HCT116 (cell line): ENCODE measurements at regions not wholly inside any gene's neighbourhood (a gene's known extent, or its start where the extent isn't known, plus 50 kb on each side); places are given as distances from the start of the nearest gene placed in this dataset.

Experiments
- ATAC-seq: fragments of 200-7000 bp; cut with Tn5 transposase; 2 replicates; pipeline ENCODE4 v1.9.1; 2020; ENCODE audit warnings: mild to moderate bottlenecking, moderate library complexity
- BruUV-seq: library from RNA; stranded (reverse); fragments of 400-500 nt; replicated peaks from 2 replicates; lab custom pipeline; 2021; lab: Mats Ljungman, UMichigan
- CTCF ChIA-PET: fragments of 300-600 bp; sonication (Branson Sonifier 250); formaldehyde crosslinking; loops from one replicate; lab custom pipeline; 2021; ENCODE audit warnings: antibody characterized with exemption; lab: Charles Lee
- POLR2A ChIA-PET: fragments of 300-600, 350-600 bp; sonication (Branson Sonifier 250); formaldehyde crosslinking; loops from one replicate; lab custom pipeline; 2021; ENCODE audit warnings: antibody characterized with exemption; lab: Charles Lee
- RAD21 ChIA-PET, 2 experiments: fragments of 300-600 bp; sonication (Branson Sonifier 250); formaldehyde crosslinking; loops; one replicate each; lab custom pipeline; 2023; ENCODE audit warnings: low total read pairs in 2 of 2; ENCODE audit not compliant: uncharacterized antibody in 2 of 2, unreplicated experiment in 2 of 2, low non-redundant PET in 1 of 2; lab: Charles Lee
- DNase-seq: peaks from one replicate; pipeline ENCODE4 v3.0.0-alpha.2; 2010; ENCODE audit warnings: low read depth, low spot score
- H2AFZ ChIP-seq: fragments of 200-600 bp; shearing (Covaris generic), sonication (generic); 2 replicates; pipeline ENCODE4 v1.6.1; 2017; ENCODE audit warnings: low read depth, mixed run types, mixed read lengths, antibody characterized with exemption, low read length; ENCODE audit not compliant: poor library complexity, severe bottlenecking
- H3K27ac ChIP-seq: 2 replicates; pipeline ENCODE4 v1.5.1; 2012; ENCODE audit warnings: low read depth, low read length
- H3K27me3 ChIP-seq: fragments of 200-600 bp; sonication (generic); 2 replicates; pipeline ENCODE4 v1.6.1; 2016; ENCODE audit warnings: mixed run types, low read length, mixed read lengths; ENCODE audit not compliant: insufficient read depth
- H3K36me3 ChIP-seq, 2 experiments: fragments of 200-500 bp in 1 of 2; fragments of 200-600 bp in 1 of 2; sonication (Bioruptor generic) in 1 of 2; sonication (generic) in 1 of 2; 2 replicates each; pipeline versions ENCODE4 v1.5.1 to v1.6.1; 2014 to 2016; ENCODE audit warnings: low read length in 2 of 2, inconsistent platforms in 1 of 2, mixed read lengths in 1 of 2, mixed run types in 1 of 2; ENCODE audit not compliant: insufficient read depth in 2 of 2, control insufficient read depth in 1 of 2
- H3K4me1 ChIP-seq, 2 experiments: fragments of 200-600 bp in 1 of 2; sonication (generic) in 1 of 2; 2 replicates each; pipeline versions ENCODE4 v1.5.1 to v1.6.1; 2012 to 2017; ENCODE audit warnings: low read length in 2 of 2, inconsistent platforms in 1 of 2, mild to moderate bottlenecking in 1 of 2, mixed read lengths in 1 of 2, mixed run types in 1 of 2, moderate library complexity in 1 of 2; ENCODE audit not compliant: insufficient read depth in 2 of 2, control insufficient read depth in 1 of 2
- H3K4me2 ChIP-seq: fragments of 200-600 bp; sonication (generic); 2 replicates; pipeline ENCODE4 v1.6.1; 2017; ENCODE audit warnings: mixed run types, low read length, mixed read lengths
- H3K4me3 ChIP-seq, 2 experiments: fragments of 200-600 bp in 1 of 2; sonication (generic) in 1 of 2; replicated peaks in 1 of 2; 2 replicates each; pipeline ENCODE4 v1.5.1; 2011 to 2016; ENCODE audit warnings: low read length in 2 of 2, control low read depth in 1 of 2, low read depth in 1 of 2, mild to moderate bottlenecking in 1 of 2, mixed read lengths in 1 of 2, mixed run types in 1 of 2
- H3K79me2 ChIP-seq: fragments of 200-600 bp; sonication (generic); 2 replicates; pipeline ENCODE4 v1.6.1; 2017; ENCODE audit warnings: mild to moderate bottlenecking, mixed run types, low read length, moderate library complexity, mixed read lengths; ENCODE audit not compliant: insufficient read depth
- H3K9ac ChIP-seq: fragments of 200-600 bp; sonication (generic); 2 replicates; pipeline ENCODE4 v1.6.1; 2016; ENCODE audit warnings: low read length, mixed read lengths
- H3K9me2 ChIP-seq: fragments of 200-600 bp; sonication (generic), shearing (Covaris generic); 2 replicates; pipeline ENCODE4 v1.6.1; 2017; ENCODE audit warnings: mixed run types, mild to moderate bottlenecking, moderate library complexity; ENCODE audit not compliant: insufficient read depth
- H3K9me3 ChIP-seq, 2 experiments: fragments of 200-500 bp in 1 of 2; fragments of 200-600 bp in 1 of 2; sonication (Bioruptor generic) in 1 of 2; sonication (generic) in 1 of 2; 2 replicates each; pipeline ENCODE4 v1.6.1; 2014 to 2017; ENCODE audit warnings: low read length in 2 of 2, mixed read lengths in 2 of 2, inconsistent platforms in 1 of 2, low read depth in 1 of 2, mild to moderate bottlenecking in 1 of 2, mixed run types in 1 of 2, moderate library complexity in 1 of 2; ENCODE audit not compliant: control insufficient read depth in 1 of 2, insufficient read depth in 1 of 2
- H4K20me1 ChIP-seq: fragments of 200-600 bp; sonication (generic), shearing (Covaris generic); 2 replicates; pipeline ENCODE4 v1.6.1; 2017; ENCODE audit warnings: mixed run types, mild to moderate bottlenecking, moderate library complexity; ENCODE audit not compliant: insufficient read depth
- CBX3 ChIP-seq: IDR thresholded peaks from 2 replicates; pipeline ENCODE4 v1.6.1; 2012; ENCODE audit warnings: low read depth
- CEBPB ChIP-seq: IDR thresholded peaks from 2 replicates; pipeline ENCODE4 v1.6.1; 2012; ENCODE audit warnings: low read depth
- ELF1 ChIP-seq: IDR thresholded peaks from 2 replicates; pipeline ENCODE4 v1.6.1; 2012; ENCODE audit warnings: low read depth, borderline replicate concordance
- EZH2 ChIP-seq: fragments of 200-600 bp; sonication (generic); IDR thresholded peaks from 2 replicates; pipeline ENCODE4 v1.6.1; 2017; ENCODE audit warnings: antibody characterized with exemption, mixed run types
- EZH2phosphoT487 ChIP-seq: fragments of 200-600 bp; IDR thresholded peaks from 2 replicates; pipeline ENCODE4 v1.6.1; 2018; ENCODE audit warnings: antibody characterized with exemption, borderline replicate concordance
- FOSL1 ChIP-seq: IDR thresholded peaks from 2 replicates; pipeline ENCODE4 v1.6.1; 2012; ENCODE audit warnings: low read depth
- JUND ChIP-seq: IDR thresholded peaks from 2 replicates; pipeline ENCODE4 v1.6.1; 2012
- MAX ChIP-seq: IDR thresholded peaks from 2 replicates; pipeline ENCODE4 v1.6.1; 2012
- POLR2A ChIP-seq: IDR thresholded peaks from 2 replicates; pipeline ENCODE4 v1.7.0; 2011; ENCODE audit warnings: borderline replicate concordance; ENCODE audit not compliant: insufficient read depth, insufficient read length; ENCODE audit errors: extremely low read depth
- POLR2AphosphoS5 ChIP-seq: IDR thresholded peaks from 2 replicates; pipeline ENCODE4 v1.6.1; 2011; ENCODE audit warnings: mild to moderate bottlenecking, low read depth, low read length, moderate library complexity
- RAD21 ChIP-seq: IDR thresholded peaks from 2 replicates; pipeline ENCODE4 v1.6.1; 2012; ENCODE audit warnings: low read depth, mild to moderate bottlenecking
- SIN3A ChIP-seq: IDR thresholded peaks from 2 replicates; pipeline ENCODE4 v1.6.1; 2012; ENCODE audit warnings: low read depth
- SP1 ChIP-seq: IDR thresholded peaks from 2 replicates; pipeline ENCODE4 v1.6.1; 2012; ENCODE audit warnings: low read depth
- SRF ChIP-seq: IDR thresholded peaks from 2 replicates; pipeline ENCODE4 v1.6.1; 2012; ENCODE audit warnings: low read depth
- TCF7L2 ChIP-seq: IDR thresholded peaks from 2 replicates; pipeline ENCODE4 v1.7.0; 2011; ENCODE audit warnings: borderline replicate concordance, inconsistent platforms; ENCODE audit not compliant: insufficient read depth, insufficient read length; ENCODE audit errors: extremely low read depth
- YY1 ChIP-seq: IDR thresholded peaks from 2 replicates; pipeline ENCODE4 v1.6.1; 2011; ENCODE audit warnings: low read length, low read depth, moderate library complexity, mild to moderate bottlenecking; ENCODE audit not compliant: insufficient replicate concordance; ENCODE audit errors: extremely low read depth
- ZBTB33 ChIP-seq: IDR thresholded peaks from 2 replicates; pipeline ENCODE4 v1.6.1; 2011; ENCODE audit warnings: mild to moderate bottlenecking, low read length, moderate library complexity; ENCODE audit not compliant: insufficient replicate concordance; ENCODE audit errors: extremely low read depth
- ZNF274 ChIP-seq: fragments of 200-500 bp; sonication (Bioruptor generic); IDR thresholded peaks from 2 replicates; pipeline ENCODE4 v1.6.1; 2014; ENCODE audit warnings: mild to moderate bottlenecking, low read depth, low read length, inconsistent platforms
- intact Hi-C: fragments of 100-400 bp; cut with micrococcal nuclease; formaldehyde crosslinking; loops from 2 replicates; pipeline ENCODE4 v1.10.0; 2022
- TF ChIP-seq, protein P1 (sequence below): IDR thresholded peaks from 2 replicates; pipeline ENCODE4 v1.6.1; 2012

- TF ChIP-seq YY1 (no peak), POLR2A (no peak)
- TF ChIP-seq, protein P1, sequence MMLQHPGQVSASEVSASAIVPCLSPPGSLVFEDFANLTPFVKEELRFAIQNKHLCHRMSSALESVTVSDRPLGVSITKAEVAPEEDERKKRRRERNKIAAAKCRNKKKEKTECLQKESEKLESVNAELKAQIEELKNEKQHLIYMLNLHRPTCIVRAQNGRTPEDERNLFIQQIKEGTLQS: no peak
Measured at GRCh38 chr11:103703954-103704353, 332.5 kb upstream of the DDI1 start (continued).

GRCh38 chr11:103705642-103706041 is 330.8 kb upstream of the DDI1 start:
- H3K4me1 ChIP-seq: no peaks in the 10 kb centered on the region
- H3K9ac ChIP-seq: no peak overlapping the region
- TF ChIP-seq EZH2 (no peak), SP1 (no peak), SIN3A (no peak), SRF (no peak), POLR2AphosphoS5 (no peak), ZNF274 (no peak), RAD21 (no peak), EZH2phosphoT487 (no peak), MAX (no peak), CBX3 (no peak), ELF1 (no peak), ZBTB33 (no peak), TCF7L2 (no peak), FOSL1 (no peak), YY1 (no peak), JUND (no peak), CEBPB (no peak)
- TF ChIP-seq, protein P1: no peak
- CTCF ChIA-PET: no interaction called here
- no peak for DNase-seq
- RAD21 ChIA-PET: no interaction called here
- H3K9me3 ChIP-seq: no peaks in the 10 kb centered on the region
- no peak for ATAC-seq
- BruUV-seq: no TSS peak
- no peaks in the 10 kb centered on the region for H4K20me1 ChIP-seq
- no peaks in the 10 kb centered on the region for H3K27me3 ChIP-seq
- H3K4me3 ChIP-seq: no peak overlapping the region
- no peaks in the 10 kb centered on the region for H3K79me2 ChIP-seq
- H3K36me3 ChIP-seq: no peaks in the 10 kb centered on the region
- no peak overlapping the region for H3K4me2 ChIP-seq
- POLR2A ChIA-PET: no interaction called here
- intact Hi-C loops: no loop called here
- no peak overlapping the region for H2AFZ ChIP-seq
- H3K9me2 ChIP-seq: no peaks in the 10 kb centered on the region
- H3K27ac ChIP-seq: no peak overlapping the region
